Trophoblast cell (in vitro differentiated cells and primary cell): ENCODE measurements at regions not wholly inside any gene's neighbourhood (a gene's known extent, or its start where the extent isn't known, plus 50 kb on each side); places are given as distances from the start of the nearest gene placed in this dataset.

Experiments used
- DNase-seq, 2 donors: peaks; one replicate each; pipeline ENCODE4 v3.0.0-alpha.2; 2016
- H2AFZ ChIP-seq: 2 replicates; pipeline ENCODE4 v1.6.1; 2013; ENCODE audit warnings: low read length, moderate library complexity, mild to moderate bottlenecking; ENCODE audit not compliant: insufficient read depth, poor library complexity
- H2AK5ac ChIP-seq: 2 replicates; pipeline ENCODE4 v1.6.1; 2013; ENCODE audit warnings: mild to moderate bottlenecking, low read length
- H2BK120ac ChIP-seq: 2 replicates; pipeline ENCODE4 v1.6.1; 2013; ENCODE audit warnings: low read length, mild to moderate bottlenecking, moderate library complexity; ENCODE audit not compliant: insufficient read depth, poor library complexity
- H2BK12ac ChIP-seq: 2 replicates; pipeline ENCODE4 v1.6.1; 2013; ENCODE audit warnings: mild to moderate bottlenecking, low read length, moderate library complexity
- H2BK5ac ChIP-seq: 2 replicates; pipeline ENCODE4 v1.6.1; 2013; ENCODE audit warnings: low read length, low read depth, moderate library complexity, mild to moderate bottlenecking; ENCODE audit not compliant: poor library complexity
- H3K14ac ChIP-seq: 2 replicates; pipeline ENCODE4 v1.6.1; 2013; ENCODE audit warnings: mild to moderate bottlenecking, low read length
- H3K18ac ChIP-seq: 2 replicates; pipeline ENCODE4 v1.6.1; 2013; ENCODE audit warnings: mild to moderate bottlenecking, low read length
- H3K23ac ChIP-seq: 2 replicates; pipeline ENCODE4 v1.6.1; 2013; ENCODE audit warnings: low read length
- H3K27ac ChIP-seq: 2 replicates; pipeline ENCODE4 v1.5.1; 2013; ENCODE audit warnings: low read depth, mild to moderate bottlenecking, inconsistent platforms, low read length, moderate library complexity
- H3K27me3 ChIP-seq: 2 replicates; pipeline ENCODE4 v1.6.1; 2013; ENCODE audit warnings: inconsistent platforms, mild to moderate bottlenecking, low read length, moderate library complexity; ENCODE audit not compliant: insufficient read depth
- H3K36me3 ChIP-seq, 2 experiments: 1 replicate in 1 of 2; 2 replicates in 1 of 2; pipeline ENCODE4 v1.6.1; 2013; ENCODE audit warnings: low read length in 2 of 2, mild to moderate bottlenecking in 2 of 2, moderate library complexity in 1 of 2; ENCODE audit not compliant: insufficient read depth in 2 of 2, control insufficient read depth in 1 of 2
- H3K4ac ChIP-seq: 2 replicates; pipeline ENCODE4 v1.6.1; 2013; ENCODE audit warnings: low read depth, mild to moderate bottlenecking, low read length, moderate library complexity
- H3K4me1 ChIP-seq, 2 experiments: 1 replicate in 1 of 2; 2 replicates in 1 of 2; pipeline ENCODE4 v1.6.1; 2013; ENCODE audit warnings: low read length in 2 of 2, mild to moderate bottlenecking in 2 of 2, moderate library complexity in 1 of 2; ENCODE audit not compliant: insufficient read depth in 2 of 2, control insufficient read depth in 1 of 2
- H3K4me2 ChIP-seq: 2 replicates; pipeline ENCODE4 v1.6.1; 2013; ENCODE audit warnings: inconsistent platforms, mild to moderate bottlenecking, low read length, moderate library complexity
- H3K4me3 ChIP-seq: 2 replicates; pipeline ENCODE4 v1.5.1; 2013; ENCODE audit warnings: mild to moderate bottlenecking, low read depth, low read length, inconsistent platforms
- H3K79me1 ChIP-seq: one replicate; pipeline ENCODE4 v1.6.1; 2013; ENCODE audit warnings: low read length
- H3K79me2 ChIP-seq: 2 replicates; pipeline ENCODE4 v1.6.1; 2013; ENCODE audit warnings: low read length, mild to moderate bottlenecking; ENCODE audit not compliant: control insufficient read depth, insufficient read depth, poor library complexity
- H3K9ac ChIP-seq: 2 replicates; pipeline ENCODE4 v1.6.1; 2013; ENCODE audit warnings: mild to moderate bottlenecking, low read length
- H3K9me3 ChIP-seq: 2 replicates; pipeline ENCODE4 v1.6.1; 2013; ENCODE audit warnings: low read depth, mild to moderate bottlenecking, control low read depth, inconsistent platforms, low read length; ENCODE audit not compliant: insufficient read depth
- H4K12ac ChIP-seq: 2 replicates; pipeline ENCODE4 v1.6.1; 2013; ENCODE audit warnings: low read depth, mild to moderate bottlenecking, low read length, moderate library complexity
- H4K8ac ChIP-seq: 2 replicates; pipeline ENCODE4 v1.6.1; 2013; ENCODE audit warnings: low read depth, mild to moderate bottlenecking, low read length, moderate library complexity
- H4K91ac ChIP-seq: one replicate; pipeline ENCODE4 v1.6.1; 2013; ENCODE audit warnings: low read depth, mild to moderate bottlenecking, low read length, moderate library complexity
- WGBS: extraction: QIAGEN DNeasy Blood & Tissue Kit; methylation state at CpG from one replicate; pipeline ENCODE4 v1.1.7; 2013; ENCODE audit warnings: missing lambda C conversion rate; ENCODE audit not compliant: insufficient read length, insufficient coverage; ENCODE audit errors: extremely low coverage; 5-methylcytosine and 5-hydroxymethylcytosine counted together

DNA sequence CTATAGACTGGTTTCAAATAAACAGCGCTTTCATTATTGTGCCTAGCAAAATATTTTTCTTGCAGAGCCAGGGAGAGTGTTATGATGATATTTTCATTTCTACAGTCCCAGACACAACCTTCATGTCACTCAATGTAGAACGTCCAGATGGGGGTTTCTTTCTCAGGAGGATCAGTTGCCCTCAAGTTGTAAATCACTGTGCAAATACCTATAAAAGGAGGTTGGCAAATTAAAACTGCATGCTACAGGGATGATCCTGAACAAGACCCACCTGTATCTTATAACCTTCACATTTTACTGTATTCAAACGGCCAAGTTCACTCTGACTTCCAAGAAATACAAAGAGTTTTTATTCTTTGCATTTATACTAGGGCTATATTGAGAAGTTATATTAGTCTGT lies 486.0 kb downstream of the EDEM1 start:
- H3K36me3 ChIP-seq = no peaks in the 10 kb centered on the region
- H3K4me2 ChIP-seq = no peak overlapping the region
- no peak overlapping the region for H2AK5ac ChIP-seq
- H2BK12ac ChIP-seq = no peak overlapping the region
- no peak for DNase-seq
- H3K79me2 ChIP-seq = no peaks in the 10 kb centered on the region
- H2BK120ac ChIP-seq = no peak overlapping the region
- H4K91ac ChIP-seq = no peak overlapping the region
- no peak overlapping the region for H4K12ac ChIP-seq
- no peak overlapping the region for H3K4ac ChIP-seq
- no peak overlapping the region for H3K9ac ChIP-seq
- no peak overlapping the region for H3K23ac ChIP-seq
- no peaks in the 10 kb centered on the region for H3K4me1 ChIP-seq
- H3K14ac ChIP-seq = no peak overlapping the region
- H4K8ac ChIP-seq = no peak overlapping the region
- H2BK5ac ChIP-seq = no peak overlapping the region
- no peak overlapping the region for H2AFZ ChIP-seq
- H3K4me3 ChIP-seq = no peak overlapping the region
- no peaks in the 10 kb centered on the region for H3K9me3 ChIP-seq
- no peak overlapping the region for H3K18ac ChIP-seq
- H3K27ac ChIP-seq = no peak overlapping the region
- no CpG with 5 or more reads among the region's 3 CpGs for WGBS
- H3K79me1 ChIP-seq = no peaks in the 10 kb centered on the region
- no peaks in the 10 kb centered on the region for H3K27me3 ChIP-seq

DNA sequence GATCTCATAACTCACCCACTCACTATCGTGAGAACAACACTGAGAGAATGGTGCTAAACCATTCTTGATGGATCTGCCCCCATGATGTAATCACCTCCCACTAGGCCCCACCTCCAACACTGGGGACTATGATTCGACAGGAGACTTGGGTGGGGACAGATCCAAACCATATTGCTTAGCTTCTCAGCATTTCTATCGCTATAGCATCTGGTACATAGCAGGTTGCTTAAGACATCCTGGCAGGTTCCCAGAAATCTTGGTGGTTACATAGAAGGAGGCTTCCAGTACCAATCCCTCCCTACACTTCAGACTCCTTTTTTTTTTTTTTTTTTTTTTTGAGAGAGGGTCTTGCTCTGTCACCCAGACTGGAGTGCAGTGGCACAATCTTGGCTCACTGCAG lies 487.8 kb downstream of the EDEM1 start:
- Histone ChIP-seq H2BK12ac (no peak overlapping the region), H3K4ac (no peak overlapping the region)

DNA sequence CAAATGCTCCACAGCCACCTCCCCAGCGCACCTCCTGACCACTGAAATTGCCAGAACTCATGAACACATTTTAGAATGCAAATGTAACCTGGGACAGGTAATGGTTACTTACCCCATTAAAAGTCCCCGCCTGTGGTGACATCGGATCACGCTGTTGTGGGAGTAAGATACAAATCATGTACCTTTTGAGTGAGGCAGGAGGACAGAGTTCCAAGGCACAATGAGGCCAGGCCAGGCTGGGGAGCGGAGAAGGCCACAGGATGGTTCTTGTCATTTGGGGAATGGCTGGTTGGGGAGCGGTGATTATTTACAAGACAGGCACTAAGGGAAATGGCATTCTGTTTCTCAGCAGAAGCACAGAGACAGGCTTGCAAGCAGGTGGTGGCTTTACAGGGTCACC lies 490.0 kb downstream of the EDEM1 start:
- Histone ChIP-seq H3K27ac (no peak overlapping the region), H4K8ac (no peak overlapping the region), H3K4me1 (no peaks in the 10 kb centered on the region), H3K23ac (no peak overlapping the region), H3K9me3 (no peaks in the 10 kb centered on the region), H4K12ac (no peak overlapping the region), H3K4ac (no peak overlapping the region), H3K9ac (no peak overlapping the region), H2BK5ac (no peak overlapping the region), H3K79me1 (no peaks in the 10 kb centered on the region), H3K4me2 (no peak overlapping the region), H3K79me2 (no peaks in the 10 kb centered on the region), H3K27me3 (no peaks in the 10 kb centered on the region), H4K91ac (no peak overlapping the region), H2AFZ (no peak overlapping the region), H2BK12ac (no peak overlapping the region), H3K18ac (no peak overlapping the region), H2BK120ac (no peak overlapping the region), H3K4me3 (no peak overlapping the region), H2AK5ac (no peak overlapping the region), H3K36me3 (no peaks in the 10 kb centered on the region), H3K14ac (no peak overlapping the region)
- WGBS = no CpG with 5 or more reads among the region's 6 CpGs
- no peak for DNase-seq

More for the DNA sequence above, 487.8 kb downstream of the EDEM1 start:
- DNase-seq = no peak
- no peak overlapping the region for H2AK5ac ChIP-seq
- H2BK5ac ChIP-seq = no peak overlapping the region
- H3K4me1 ChIP-seq = no peaks in the 10 kb centered on the region
- no peak overlapping the region for H2AFZ ChIP-seq
- no peak overlapping the region for H3K18ac ChIP-seq
- no peaks in the 10 kb centered on the region for H3K36me3 ChIP-seq
- H3K4me2 ChIP-seq = no peak overlapping the region
- H3K9me3 ChIP-seq = no peaks in the 10 kb centered on the region
- H3K9ac ChIP-seq = no peak overlapping the region
- no peak overlapping the region for H4K12ac ChIP-seq
- H3K79me2 ChIP-seq = no peaks in the 10 kb centered on the region
- H2BK120ac ChIP-seq = no peak overlapping the region
- WGBS = no CpG with 5 or more reads among the region's 3 CpGs
- no peak overlapping the region for H4K91ac ChIP-seq
- H3K14ac ChIP-seq = no peak overlapping the region
- H4K8ac ChIP-seq = no peak overlapping the region
- no peaks in the 10 kb centered on the region for H3K27me3 ChIP-seq
- H3K23ac ChIP-seq = no peak overlapping the region
- no peaks in the 10 kb centered on the region for H3K79me1 ChIP-seq
- H3K27ac ChIP-seq = no peak overlapping the region
- no peak overlapping the region for H3K4me3 ChIP-seq

DNA sequence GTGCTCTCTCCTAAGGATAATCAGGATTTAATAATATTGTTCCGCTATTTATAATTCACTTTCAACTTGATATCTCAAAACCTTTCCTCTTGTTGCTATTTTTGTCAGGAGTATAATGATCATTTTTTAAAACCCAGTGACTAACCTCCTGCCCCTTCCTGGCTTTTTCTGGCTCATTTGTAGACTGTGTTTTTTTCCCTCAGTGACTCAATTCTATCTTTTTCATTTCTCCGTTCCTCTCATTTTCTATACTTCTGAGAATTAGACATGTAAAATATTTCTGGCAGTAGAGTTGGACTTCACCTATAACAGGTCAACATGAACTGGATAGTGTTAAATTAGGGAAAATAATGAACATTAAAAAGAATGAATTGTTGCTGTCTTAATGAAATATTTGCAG lies 490.7 kb downstream of the EDEM1 start:
- H3K4me2 ChIP-seq = no peak overlapping the region
- no peak overlapping the region for H2BK5ac ChIP-seq
- H3K9me3 ChIP-seq = no peaks in the 10 kb centered on the region
- WGBS = no CpG with 5 or more reads among the region's 2 CpGs
- no peak overlapping the region for H3K27ac ChIP-seq
- no peak overlapping the region for H2BK120ac ChIP-seq
- no peak overlapping the region for H4K91ac ChIP-seq
- no peak overlapping the region for H3K14ac ChIP-seq
- H2BK12ac ChIP-seq = no peak overlapping the region
- no peaks in the 10 kb centered on the region for H3K4me1 ChIP-seq
- DNase-seq = no peak
- no peak overlapping the region for H2AFZ ChIP-seq
- no peaks in the 10 kb centered on the region for H3K79me2 ChIP-seq
- H4K12ac ChIP-seq = no peak overlapping the region
- H3K36me3 ChIP-seq = no peaks in the 10 kb centered on the region
- no peak overlapping the region for H3K4me3 ChIP-seq
- no peak overlapping the region for H3K18ac ChIP-seq
- H3K4ac ChIP-seq = no peak overlapping the region
- H4K8ac ChIP-seq = no peak overlapping the region
- no peaks in the 10 kb centered on the region for H3K79me1 ChIP-seq
- H3K23ac ChIP-seq = no peak overlapping the region
- no peak overlapping the region for H3K9ac ChIP-seq
- no peak overlapping the region for H2AK5ac ChIP-seq
- no peaks in the 10 kb centered on the region for H3K27me3 ChIP-seq
